ENCODE measurements at regions not wholly inside any gene's neighbourhood (a gene's known extent, or its start where the extent isn't known, plus 50 kb on each side); places are given as distances from the start of the nearest gene placed in this dataset.

DNA sequence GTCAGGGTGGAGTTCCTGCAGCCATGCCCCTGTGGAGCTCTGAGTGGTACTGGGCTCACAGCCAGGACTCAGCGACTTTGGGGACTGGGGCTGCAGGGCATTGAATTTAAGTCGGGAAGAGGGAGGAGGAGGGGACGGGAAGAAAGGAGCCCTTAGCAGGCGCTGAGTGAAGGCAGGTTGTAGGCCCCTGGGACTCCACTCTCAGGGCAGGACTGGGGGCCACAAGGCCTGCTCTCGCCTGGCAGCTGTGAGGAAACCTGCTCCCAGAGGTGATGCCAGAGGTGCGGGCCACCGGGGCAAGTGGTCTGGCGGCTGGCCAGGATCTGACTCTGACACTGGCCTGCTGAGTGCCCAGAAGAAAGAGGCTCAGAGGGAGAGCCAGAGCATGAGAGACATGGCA lies 73.5 kb downstream of the EPHB3 start:
- DNase-seq, result no peak
- no peak overlapping the region for H3K27ac ChIP-seq (ENCODE audit: low read depth in 1 of 2, low read length in 2 of 2)
- POLR2A ChIA-PET, result no interaction called here
- no peak overlapping the region for H3K27ac Mint-ChIP-seq
- no peak overlapping the region for H3K4me3 Mint-ChIP-seq
- TF ChIP-seq, protein P1, sequence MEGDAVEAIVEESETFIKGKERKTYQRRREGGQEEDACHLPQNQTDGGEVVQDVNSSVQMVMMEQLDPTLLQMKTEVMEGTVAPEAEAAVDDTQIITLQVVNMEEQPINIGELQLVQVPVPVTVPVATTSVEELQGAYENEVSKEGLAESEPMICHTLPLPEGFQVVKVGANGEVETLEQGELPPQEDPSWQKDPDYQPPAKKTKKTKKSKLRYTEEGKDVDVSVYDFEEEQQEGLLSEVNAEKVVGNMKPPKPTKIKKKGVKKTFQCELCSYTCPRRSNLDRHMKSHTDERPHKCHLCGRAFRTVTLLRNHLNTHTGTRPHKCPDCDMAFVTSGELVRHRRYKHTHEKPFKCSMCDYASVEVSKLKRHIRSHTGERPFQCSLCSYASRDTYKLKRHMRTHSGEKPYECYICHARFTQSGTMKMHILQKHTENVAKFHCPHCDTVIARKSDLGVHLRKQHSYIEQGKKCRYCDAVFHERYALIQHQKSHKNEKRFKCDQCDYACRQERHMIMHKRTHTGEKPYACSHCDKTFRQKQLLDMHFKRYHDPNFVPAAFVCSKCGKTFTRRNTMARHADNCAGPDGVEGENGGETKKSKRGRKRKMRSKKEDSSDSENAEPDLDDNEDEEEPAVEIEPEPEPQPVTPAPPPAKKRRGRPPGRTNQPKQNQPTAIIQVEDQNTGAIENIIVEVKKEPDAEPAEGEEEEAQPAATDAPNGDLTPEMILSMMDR (IDR thresholded peaks at IDR 0.05), result no peak
- no peaks in the 10 kb centered on the region for H3K27me3 Mint-ChIP-seq
- H3K4me1 ChIP-seq (ENCODE audit: insufficient read depth, low read length), result peaks cover 26% of the 10 kb centered on the region
- peaks cover 0 to 4% of the 10 kb centered on the region in 2 experiments for H3K9me3 ChIP-seq (ENCODE audit: control insufficient read depth in 1 of 2, insufficient read depth in 1 of 2, low read length in 2 of 2)
- intact Hi-C loops (cut with DNase I, micrococcal nuclease), result no loop called here
- H3K4me3 ChIP-seq (ENCODE audit: low read length), result no peak overlapping the region
- no peaks in the 10 kb centered on the region for H3K9me3 Mint-ChIP-seq
- no peaks in the 10 kb centered on the region for H3K36me3 Mint-ChIP-seq (ENCODE audit: low read depth)
- peaks cover 7% of the 10 kb centered on the region for H3K4me1 Mint-ChIP-seq (ENCODE audit: low read depth)
- CTCF ChIA-PET, result no interaction called here
- no peaks in the 10 kb centered on the region for H3K27me3 ChIP-seq (ENCODE audit: control insufficient read depth in 1 of 2, insufficient read depth in 2 of 2, low read length in 2 of 2)
- H3K36me3 ChIP-seq (ENCODE audit: insufficient read depth, low read length), result no peaks in the 10 kb centered on the region
- no peak for ATAC-seq (ENCODE audit: poor library complexity)

DNA sequence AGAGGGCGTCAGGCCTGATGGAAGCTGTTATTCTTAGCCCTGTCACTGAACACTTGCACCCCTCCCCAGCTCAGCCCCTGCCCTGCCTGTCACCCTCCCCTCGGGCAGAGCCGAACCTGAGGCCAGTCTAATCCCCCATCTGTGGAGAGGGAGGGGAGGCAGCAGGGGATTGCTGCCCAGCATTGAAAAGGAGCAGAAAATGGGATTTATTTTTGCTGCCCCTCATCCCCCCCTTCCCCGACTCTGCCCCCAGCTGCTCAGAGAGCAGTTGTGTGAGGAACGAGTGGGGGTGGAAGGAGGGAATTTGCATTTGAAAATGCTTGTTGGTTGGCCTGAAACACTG lies 71.6 kb downstream of the EPHB3 start:
- Histone ChIP-seq H3K9me3 (ENCODE audit: control insufficient read depth in 1 of 2, insufficient read depth in 1 of 2, low read length in 2 of 2) (peaks cover 0 to 4% of the 10 kb centered on the region in 2 experiments), H3K4me1 (ENCODE audit: insufficient read depth, low read length) (peaks cover 23% of the 10 kb centered on the region), H3K4me3 (ENCODE audit: low read length) (no peak overlapping the region), H3K27ac (ENCODE audit: low read depth in 1 of 2, low read length in 2 of 2) (no peak overlapping the region), H3K27me3 (ENCODE audit: control insufficient read depth in 1 of 2, insufficient read depth in 2 of 2, low read length in 2 of 2) (no peaks in the 10 kb centered on the region), H3K36me3 (ENCODE audit: insufficient read depth, low read length) (no peaks in the 10 kb centered on the region)
- CTCF ChIA-PET, result no interaction called here
- H3K36me3 Mint-ChIP-seq (ENCODE audit: low read depth), result no peaks in the 10 kb centered on the region
- H3K4me3 Mint-ChIP-seq, result no peak overlapping the region
- POLR2A ChIA-PET, result no interaction called here
- H3K9me3 Mint-ChIP-seq, result no peaks in the 10 kb centered on the region
- DNase-seq (no peak), ATAC-seq (ENCODE audit: poor library complexity) (no peak)
- H3K27me3 Mint-ChIP-seq, result no peaks in the 10 kb centered on the region
- H3K27ac Mint-ChIP-seq, result no peak overlapping the region
- TF ChIP-seq, protein P1 (IDR thresholded peaks at IDR 0.05), result no peak
- H3K4me1 Mint-ChIP-seq (ENCODE audit: low read depth), result peaks cover 7% of the 10 kb centered on the region
- intact Hi-C loops (cut with DNase I, micrococcal nuclease), result no loop called here

DNA sequence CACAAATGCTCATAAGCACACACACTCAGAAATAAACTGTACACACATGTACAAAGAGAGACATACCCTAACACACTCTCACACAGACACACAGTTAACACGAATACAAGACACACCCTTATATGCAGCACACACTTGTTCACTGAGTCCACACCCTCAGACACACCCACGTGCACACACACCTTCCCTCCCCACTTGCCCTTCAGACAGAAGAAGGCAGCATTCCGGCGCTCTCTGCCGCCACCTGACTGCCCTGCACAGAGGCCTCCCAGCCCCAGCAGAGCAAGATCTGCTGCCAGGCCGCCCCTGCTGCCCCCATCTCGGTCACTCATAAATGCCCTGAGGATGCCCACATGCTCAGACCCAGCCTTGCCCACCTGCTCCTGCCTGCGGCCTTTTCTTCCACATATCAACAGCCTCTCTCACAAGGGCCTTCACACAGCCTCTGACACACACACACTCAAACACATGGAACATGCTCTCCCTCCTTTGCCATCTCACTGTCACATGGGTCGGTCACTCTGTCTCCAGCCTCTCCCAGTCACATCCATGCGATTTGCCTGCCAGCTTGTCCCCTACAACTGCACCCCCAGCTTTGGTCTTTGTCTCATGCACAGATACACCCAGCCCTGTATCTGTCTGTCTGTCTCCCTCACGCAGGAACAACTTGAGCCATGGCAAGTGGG lies 71.1 kb downstream of the EPHB3 start:
- ATAC-seq (ENCODE audit: poor library complexity) (no peak), DNase-seq (no peak)
- H3K27ac Mint-ChIP-seq, result no peak overlapping the region
- no peak overlapping the region for H3K4me3 Mint-ChIP-seq
- no peaks in the 10 kb centered on the region for H3K36me3 Mint-ChIP-seq (ENCODE audit: low read depth)
- no peak overlapping the region for H3K27ac ChIP-seq (ENCODE audit: low read depth in 1 of 2, low read length in 2 of 2)
- H3K9me3 ChIP-seq (ENCODE audit: control insufficient read depth in 1 of 2, insufficient read depth in 1 of 2, low read length in 2 of 2), result peaks cover 0 to 4% of the 10 kb centered on the region in 2 experiments
- CTCF ChIA-PET, result no interaction called here
- TF ChIP-seq, protein P1 (IDR thresholded peaks at IDR 0.05), result no peak
- no peaks in the 10 kb centered on the region for H3K36me3 ChIP-seq (ENCODE audit: insufficient read depth, low read length)
- intact Hi-C loops (cut with DNase I, micrococcal nuclease), result no loop called here
- H3K4me3 ChIP-seq (ENCODE audit: low read length), result no peak overlapping the region
- POLR2A ChIA-PET, result no interaction called here
- H3K27me3 Mint-ChIP-seq, result no peaks in the 10 kb centered on the region
- peaks cover 21% of the 10 kb centered on the region for H3K4me1 ChIP-seq (ENCODE audit: insufficient read depth, low read length)
- H3K4me1 Mint-ChIP-seq (ENCODE audit: low read depth), result peaks cover 7% of the 10 kb centered on the region
- H3K27me3 ChIP-seq (ENCODE audit: control insufficient read depth in 1 of 2, insufficient read depth in 2 of 2, low read length in 2 of 2), result no peaks in the 10 kb centered on the region
- H3K9me3 Mint-ChIP-seq, result no peaks in the 10 kb centered on the region

Measured in CD4-positive, alpha-beta T cell (primary cell).